ENCODE measurements at regions not wholly inside any gene's neighbourhood (a gene's known extent, or its start where the extent isn't known, plus 50 kb on each side); places are given as distances from the start of the nearest gene placed in this dataset.

DNA sequence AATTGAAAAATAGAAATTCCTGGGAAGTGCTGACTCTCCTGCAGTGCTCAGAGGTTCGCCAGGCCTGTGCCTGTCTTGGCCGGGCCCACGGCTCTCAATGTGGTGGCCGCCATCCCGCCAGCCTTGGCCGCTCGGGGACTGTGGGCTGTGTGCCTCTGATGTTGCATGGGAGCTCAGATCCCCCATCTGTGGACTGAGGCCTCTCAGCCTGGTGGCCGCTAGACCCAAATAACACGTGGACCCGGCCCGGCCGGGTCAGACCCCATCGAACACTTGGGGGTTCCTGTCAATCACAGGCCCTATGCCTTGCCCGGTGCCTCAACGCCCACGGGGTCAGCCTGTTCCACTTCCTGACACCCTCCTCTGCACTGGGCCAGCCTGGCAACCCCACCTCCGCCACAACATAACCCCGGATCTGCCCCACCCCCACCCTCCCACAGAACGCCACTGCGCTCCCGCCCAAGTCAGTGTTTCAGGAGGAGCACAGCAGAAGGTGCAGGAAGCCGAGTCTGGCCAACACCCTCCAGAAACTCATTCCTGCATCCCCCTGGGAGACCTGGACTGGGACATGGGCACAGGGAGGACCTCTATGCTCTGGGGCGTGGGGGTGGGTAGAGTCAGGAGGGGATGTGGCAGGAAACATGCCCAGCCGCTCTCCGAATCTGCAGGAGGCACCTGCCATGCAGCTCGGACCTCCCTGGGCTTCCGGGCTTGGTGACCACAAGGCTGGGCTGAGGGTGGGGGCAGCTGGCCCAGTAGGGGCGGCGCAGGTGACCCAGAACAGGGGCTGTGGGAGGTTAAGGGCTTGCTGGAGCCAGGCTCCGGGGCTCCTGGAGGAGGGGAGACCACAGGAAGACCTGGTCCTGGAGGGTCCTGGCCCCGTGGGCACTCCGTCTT, 98.7 kb upstream of the BHLHE23 start:
- POLR2A ChIA-PET = no interaction called here
- Mint-ChIP-seq H3K4me1 (ENCODE audit: insufficient read depth, unreplicated experiment) (no peaks in the 10 kb centered on the region), H3K4me3 (ENCODE audit: unreplicated experiment) (no peak overlapping the region), H3K36me3 (ENCODE audit: insufficient read depth, unreplicated experiment) (no peaks in the 10 kb centered on the region), H3K27ac (ENCODE audit: low read depth, unreplicated experiment) (no peak overlapping the region), H3K9me3 (ENCODE audit: unreplicated experiment) (peaks cover 7% of the 10 kb centered on the region), H3K27me3 (ENCODE audit: insufficient read depth, unreplicated experiment) (peaks cover 17% of the 10 kb centered on the region)
- intact Hi-C loops (cut with micrococcal nuclease) = no loop called here
- TF ChIP-seq, protein P1, sequence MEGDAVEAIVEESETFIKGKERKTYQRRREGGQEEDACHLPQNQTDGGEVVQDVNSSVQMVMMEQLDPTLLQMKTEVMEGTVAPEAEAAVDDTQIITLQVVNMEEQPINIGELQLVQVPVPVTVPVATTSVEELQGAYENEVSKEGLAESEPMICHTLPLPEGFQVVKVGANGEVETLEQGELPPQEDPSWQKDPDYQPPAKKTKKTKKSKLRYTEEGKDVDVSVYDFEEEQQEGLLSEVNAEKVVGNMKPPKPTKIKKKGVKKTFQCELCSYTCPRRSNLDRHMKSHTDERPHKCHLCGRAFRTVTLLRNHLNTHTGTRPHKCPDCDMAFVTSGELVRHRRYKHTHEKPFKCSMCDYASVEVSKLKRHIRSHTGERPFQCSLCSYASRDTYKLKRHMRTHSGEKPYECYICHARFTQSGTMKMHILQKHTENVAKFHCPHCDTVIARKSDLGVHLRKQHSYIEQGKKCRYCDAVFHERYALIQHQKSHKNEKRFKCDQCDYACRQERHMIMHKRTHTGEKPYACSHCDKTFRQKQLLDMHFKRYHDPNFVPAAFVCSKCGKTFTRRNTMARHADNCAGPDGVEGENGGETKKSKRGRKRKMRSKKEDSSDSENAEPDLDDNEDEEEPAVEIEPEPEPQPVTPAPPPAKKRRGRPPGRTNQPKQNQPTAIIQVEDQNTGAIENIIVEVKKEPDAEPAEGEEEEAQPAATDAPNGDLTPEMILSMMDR (IDR thresholded peaks at IDR 0.05; ENCODE audit: unreplicated experiment) = no peak
- DNase-seq (ENCODE audit: unreplicated experiment) = no peak
- BruUV-seq (replicated peaks) = no TSS peak
- CTCF ChIA-PET = interaction anchor here (0.8 to 1.0 kb wide), 3 partner anchors 24 to 255 kb away, joined by 3 read pairs; no protein-coding TSS in a partner anchor

DNA sequence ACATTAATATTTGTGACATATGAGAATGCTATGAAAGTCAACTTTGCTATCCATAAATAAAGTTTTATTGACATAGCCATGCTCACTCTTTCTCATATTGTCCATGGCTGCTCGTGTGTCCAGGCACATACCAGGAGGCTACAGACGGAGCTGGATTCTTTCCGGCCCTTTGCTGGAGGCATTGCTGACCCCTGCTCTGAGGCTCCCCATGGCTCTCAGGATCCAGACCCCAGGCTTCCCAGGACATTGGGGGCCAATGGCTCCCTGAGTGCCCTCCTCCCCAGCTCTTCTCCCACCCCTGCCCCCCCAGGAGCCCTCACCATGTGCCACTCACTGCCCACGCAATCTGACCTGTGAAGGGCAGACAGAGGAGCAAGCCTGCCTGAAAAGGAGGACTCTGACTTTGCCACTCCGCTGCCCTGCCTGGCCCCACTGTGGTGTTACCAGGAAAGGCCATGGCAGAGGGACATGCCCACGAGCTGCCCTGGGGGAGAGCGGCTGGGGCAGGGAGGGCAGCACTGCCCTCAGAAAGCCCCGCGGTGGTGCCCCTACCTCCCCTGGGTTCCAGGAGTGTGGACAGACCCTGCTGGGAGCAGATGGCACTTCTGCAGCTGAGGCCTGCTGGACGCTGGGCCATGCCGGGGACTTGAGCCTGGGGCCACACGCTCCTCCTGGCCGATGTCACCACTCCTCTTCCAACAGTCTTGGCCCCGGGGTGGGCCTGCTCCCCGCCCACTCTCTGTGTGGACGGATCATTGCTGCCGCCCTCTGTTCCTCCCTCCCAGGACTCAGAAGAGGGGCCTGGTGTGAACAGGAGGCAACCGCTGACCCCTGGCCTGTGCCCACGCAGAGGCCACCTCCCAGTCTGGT, 97.8 kb upstream of the BHLHE23 start:
- intact Hi-C loops (cut with micrococcal nuclease) = no loop called here
- ChIA-PET POLR2A (no interaction called here), CTCF (interaction anchor here (0.6 kb wide), 1 partner anchor 37 kb away, joined by 3 read pairs; no protein-coding TSS in a partner anchor)
- no peak overlapping the region for H3K4me3 Mint-ChIP-seq (ENCODE audit: unreplicated experiment)
- H3K9me3 Mint-ChIP-seq (ENCODE audit: unreplicated experiment) = peaks cover 7% of the 10 kb centered on the region
- H3K27me3 Mint-ChIP-seq (ENCODE audit: insufficient read depth, unreplicated experiment) = peaks cover 12% of the 10 kb centered on the region
- no peaks in the 10 kb centered on the region for H3K36me3 Mint-ChIP-seq (ENCODE audit: insufficient read depth, unreplicated experiment)
- no TSS peak for BruUV-seq (replicated peaks)
- H3K27ac Mint-ChIP-seq (ENCODE audit: low read depth, unreplicated experiment) = no peak overlapping the region
- TF ChIP-seq, protein P1 (IDR thresholded peaks at IDR 0.05; ENCODE audit: unreplicated experiment) = no peak
- no peak for DNase-seq (ENCODE audit: unreplicated experiment)
- no peaks in the 10 kb centered on the region for H3K4me1 Mint-ChIP-seq (ENCODE audit: insufficient read depth, unreplicated experiment)

DNA sequence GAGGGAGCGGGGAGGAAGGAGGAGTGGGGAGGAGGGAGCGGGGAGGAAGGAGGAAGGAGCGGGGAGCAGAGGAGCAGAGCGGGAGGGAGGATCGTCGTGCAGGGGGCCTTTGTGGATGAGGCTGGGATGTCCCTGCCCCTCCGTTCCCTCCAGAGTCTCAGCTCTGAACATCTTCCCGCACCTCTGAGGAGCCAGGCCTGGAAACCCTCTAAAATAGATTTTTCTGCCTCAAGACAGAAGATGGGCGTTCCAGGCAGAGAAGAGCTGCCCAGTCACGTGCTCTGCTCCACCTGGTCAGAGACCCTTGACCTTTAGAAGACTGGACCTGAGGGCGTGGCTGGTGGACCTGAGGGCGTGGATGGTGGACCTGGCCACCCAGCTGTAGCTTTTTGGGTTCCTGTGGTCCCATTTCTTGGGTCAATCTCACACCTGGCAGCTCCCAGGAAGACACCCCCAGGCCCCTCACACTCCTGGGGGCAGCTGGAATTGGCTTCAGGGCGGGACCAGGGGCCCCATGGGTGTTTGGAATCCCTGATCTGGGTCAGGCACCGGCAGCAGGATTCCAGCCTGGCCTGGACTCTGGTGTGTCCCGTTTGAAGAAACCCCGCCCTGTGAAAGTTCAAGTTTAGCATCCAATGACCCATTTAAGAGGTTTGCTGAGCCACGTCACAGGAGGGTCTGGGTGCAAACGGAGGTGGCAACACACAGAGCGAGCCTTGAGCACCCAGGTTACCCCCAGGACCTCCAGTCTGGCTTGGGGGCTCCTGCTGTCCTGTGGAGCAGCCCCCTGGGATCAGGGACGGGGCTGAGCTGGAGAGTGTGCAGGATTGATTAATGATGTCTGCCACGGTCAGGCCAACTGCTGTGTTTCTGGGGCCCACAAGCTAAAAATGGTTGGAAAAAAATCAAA, 96.9 kb upstream of the BHLHE23 start:
- ChIA-PET CTCF (interaction anchor here (0.6 kb wide), 1 partner anchor 36 kb away, joined by 3 read pairs; no protein-coding TSS in a partner anchor), POLR2A (interaction anchor here (0.6 kb wide), 1 partner anchor 112 kb away, joined by 3 read pairs; no protein-coding TSS in a partner anchor)
- Mint-ChIP-seq H3K4me1 (ENCODE audit: insufficient read depth, unreplicated experiment) (no peaks in the 10 kb centered on the region), H3K27me3 (ENCODE audit: insufficient read depth, unreplicated experiment) (peaks cover 3% of the 10 kb centered on the region), H3K4me3 (ENCODE audit: unreplicated experiment) (no peak overlapping the region), H3K9me3 (ENCODE audit: unreplicated experiment) (peaks cover 5% of the 10 kb centered on the region), H3K36me3 (ENCODE audit: insufficient read depth, unreplicated experiment) (no peaks in the 10 kb centered on the region), H3K27ac (ENCODE audit: low read depth, unreplicated experiment) (no peak overlapping the region)
- no peak for DNase-seq (ENCODE audit: unreplicated experiment)
- TF ChIP-seq, protein P1 (IDR thresholded peaks at IDR 0.05; ENCODE audit: unreplicated experiment) = no peak
- no TSS peak for BruUV-seq (replicated peaks)
- intact Hi-C loops (cut with micrococcal nuclease) = no loop called here
